Glutamatergic neuron (in vitro differentiated cells): ENCODE measurements at regions not wholly inside any gene's neighbourhood (a gene's known extent, or its start where the extent isn't known, plus 50 kb on each side); places are given as distances from the start of the nearest gene placed in this dataset.

ENCODE experiments used
- DNase-seq: peaks from one replicate; pipeline ENCODE4 v3.0.0; 2022
- H3K27ac Mint-ChIP-seq: one replicate; pipeline ENCODE4 v1.8.0; 2020; ENCODE audit warnings: mild to moderate bottlenecking, mixed read lengths, inconsistent platforms; ENCODE audit not compliant: unreplicated experiment
- H3K27me3 Mint-ChIP-seq: one replicate; pipeline ENCODE4 v1.8.0; 2020; ENCODE audit warnings: mild to moderate bottlenecking, moderate library complexity, mixed read lengths, inconsistent platforms; ENCODE audit not compliant: unreplicated experiment
- H3K36me3 Mint-ChIP-seq: one replicate; pipeline ENCODE4 v1.8.0; 2020; ENCODE audit warnings: mild to moderate bottlenecking, mixed read lengths, inconsistent platforms; ENCODE audit not compliant: unreplicated experiment
- H3K4me1 Mint-ChIP-seq: one replicate; pipeline ENCODE4 v1.8.0; 2020; ENCODE audit warnings: mild to moderate bottlenecking, low read depth, mixed read lengths, inconsistent platforms; ENCODE audit not compliant: unreplicated experiment
- H3K4me3 Mint-ChIP-seq: one replicate; pipeline ENCODE4 v1.8.0; 2020; ENCODE audit warnings: mild to moderate bottlenecking, mixed read lengths, inconsistent platforms; ENCODE audit not compliant: unreplicated experiment
- H3K9me3 Mint-ChIP-seq: one replicate; pipeline ENCODE4 v1.8.0; 2020; ENCODE audit warnings: mild to moderate bottlenecking, moderate library complexity, mixed read lengths, inconsistent platforms; ENCODE audit not compliant: unreplicated experiment
- TF ChIP-seq, protein P1 (sequence below): fragments of 200-600 bp; sonication (generic); IDR thresholded peaks from one replicate; pipeline ENCODE4 v1.5.0; 2021; ENCODE audit not compliant: partially characterized antibody, unreplicated experiment

DNA sequence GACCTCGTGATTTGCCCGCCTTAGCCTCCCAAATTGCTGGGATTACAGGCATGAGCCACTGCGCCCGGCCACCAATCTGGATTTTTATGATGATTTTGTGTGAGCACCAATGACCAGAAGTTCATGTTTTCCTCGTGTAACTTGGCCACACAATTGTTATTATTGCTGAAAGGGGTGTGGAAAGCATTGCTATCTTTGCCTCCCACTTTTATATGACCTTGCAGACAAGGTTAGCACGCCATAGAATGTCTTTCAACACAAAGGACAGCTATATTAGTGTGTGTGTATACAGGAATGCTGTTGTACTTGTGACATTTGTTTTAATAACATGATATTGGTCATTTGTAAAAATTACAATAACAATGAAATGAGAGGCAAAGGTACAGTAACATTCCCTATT, 155.0 kb upstream of the ERCC6L2 start:
- TF ChIP-seq, protein P1, sequence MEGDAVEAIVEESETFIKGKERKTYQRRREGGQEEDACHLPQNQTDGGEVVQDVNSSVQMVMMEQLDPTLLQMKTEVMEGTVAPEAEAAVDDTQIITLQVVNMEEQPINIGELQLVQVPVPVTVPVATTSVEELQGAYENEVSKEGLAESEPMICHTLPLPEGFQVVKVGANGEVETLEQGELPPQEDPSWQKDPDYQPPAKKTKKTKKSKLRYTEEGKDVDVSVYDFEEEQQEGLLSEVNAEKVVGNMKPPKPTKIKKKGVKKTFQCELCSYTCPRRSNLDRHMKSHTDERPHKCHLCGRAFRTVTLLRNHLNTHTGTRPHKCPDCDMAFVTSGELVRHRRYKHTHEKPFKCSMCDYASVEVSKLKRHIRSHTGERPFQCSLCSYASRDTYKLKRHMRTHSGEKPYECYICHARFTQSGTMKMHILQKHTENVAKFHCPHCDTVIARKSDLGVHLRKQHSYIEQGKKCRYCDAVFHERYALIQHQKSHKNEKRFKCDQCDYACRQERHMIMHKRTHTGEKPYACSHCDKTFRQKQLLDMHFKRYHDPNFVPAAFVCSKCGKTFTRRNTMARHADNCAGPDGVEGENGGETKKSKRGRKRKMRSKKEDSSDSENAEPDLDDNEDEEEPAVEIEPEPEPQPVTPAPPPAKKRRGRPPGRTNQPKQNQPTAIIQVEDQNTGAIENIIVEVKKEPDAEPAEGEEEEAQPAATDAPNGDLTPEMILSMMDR = no peak
- Mint-ChIP-seq H3K27ac (no peak overlapping the region), H3K4me1 (no peaks in the 10 kb centered on the region), H3K27me3 (no peaks in the 10 kb centered on the region), H3K36me3 (peaks cover 6% of the 10 kb centered on the region), H3K4me3 (no peak overlapping the region), H3K9me3 (no peaks in the 10 kb centered on the region)
- DNase-seq = no peak

DNA sequence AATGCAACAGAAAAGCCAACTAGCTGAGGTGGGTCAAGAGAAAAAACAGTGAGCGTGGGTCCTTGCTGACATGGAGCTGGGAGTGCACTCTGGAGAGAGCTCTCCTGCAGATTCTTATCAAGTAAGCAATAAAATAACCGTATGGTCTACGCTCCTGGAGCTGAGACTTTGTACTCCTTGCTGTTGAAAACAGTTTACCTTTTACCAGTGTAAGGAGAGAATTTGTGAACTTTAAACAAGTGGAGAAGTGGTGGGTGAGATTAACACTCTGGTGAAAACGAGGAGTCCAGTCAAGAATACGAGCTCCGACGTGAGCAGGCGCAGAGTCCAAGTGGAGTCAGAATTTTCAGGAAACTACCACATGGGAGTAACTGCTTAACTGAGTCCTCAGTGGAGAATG, 156.1 kb upstream of the ERCC6L2 start:
- Mint-ChIP-seq H3K27me3 (no peaks in the 10 kb centered on the region), H3K36me3 (peaks cover 9% of the 10 kb centered on the region), H3K4me3 (no peak overlapping the region), H3K4me1 (no peaks in the 10 kb centered on the region), H3K9me3 (no peaks in the 10 kb centered on the region), H3K27ac (no peak overlapping the region)
- TF ChIP-seq, protein P1 = no peak
- DNase-seq = no peak

DNA sequence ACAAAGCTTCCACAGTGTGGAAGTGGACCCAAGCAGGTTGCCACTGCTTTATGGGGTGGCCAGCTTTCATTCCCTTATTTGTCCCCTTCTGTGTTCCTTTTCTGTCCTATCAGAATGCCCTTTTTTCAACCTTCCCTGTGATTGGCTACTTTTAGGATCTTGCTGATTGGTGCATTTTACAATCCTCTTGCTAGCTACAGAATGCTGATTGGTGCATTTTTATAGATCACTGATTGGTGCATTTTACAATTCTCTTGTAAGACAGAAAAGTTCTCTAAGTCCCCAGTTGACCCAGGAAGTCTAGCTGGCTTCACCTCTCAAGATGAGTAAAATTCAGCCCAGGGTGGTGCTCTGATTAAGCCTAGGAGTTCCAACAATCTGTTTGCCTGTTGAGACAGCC, 157.2 kb upstream of the ERCC6L2 start:
- H3K27ac Mint-ChIP-seq = no peak overlapping the region
- no peak overlapping the region for H3K4me3 Mint-ChIP-seq
- no peaks in the 10 kb centered on the region for H3K9me3 Mint-ChIP-seq
- H3K36me3 Mint-ChIP-seq = peaks cover 9% of the 10 kb centered on the region
- no peaks in the 10 kb centered on the region for H3K4me1 Mint-ChIP-seq
- H3K27me3 Mint-ChIP-seq = no peaks in the 10 kb centered on the region
- DNase-seq = no peak
- TF ChIP-seq, protein P1 = no peak

DNA sequence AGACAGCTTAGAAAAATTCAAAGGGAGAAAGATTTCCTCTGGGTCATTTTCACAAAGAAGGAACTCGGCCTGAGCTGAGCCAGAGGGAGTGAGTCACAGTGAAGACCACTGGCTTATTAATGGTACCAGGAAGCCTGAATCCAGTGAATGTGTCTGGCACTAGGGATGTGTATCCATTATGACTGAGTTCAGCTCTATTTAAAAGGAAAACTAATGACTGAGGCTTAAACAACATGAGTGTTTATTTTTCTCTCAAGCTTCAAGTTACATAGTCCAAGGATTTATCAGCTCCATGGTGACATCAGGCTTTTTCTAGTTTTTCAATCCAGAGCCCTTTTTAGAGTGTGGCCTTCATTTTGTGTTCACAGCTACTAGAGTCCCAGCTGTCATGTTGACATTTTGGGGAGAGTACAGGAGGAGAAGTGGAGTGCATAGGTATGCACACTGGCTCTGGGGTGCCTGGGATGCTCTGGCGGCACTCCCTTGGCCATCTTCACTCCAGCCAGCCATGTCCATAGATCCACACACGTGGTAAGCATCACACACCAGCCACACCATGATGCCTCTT, 159.5 kb upstream of the ERCC6L2 start:
- Mint-ChIP-seq H3K9me3 (peaks cover 2% of the 10 kb centered on the region), H3K4me1 (no peaks in the 10 kb centered on the region), H3K36me3 (peaks cover 4% of the 10 kb centered on the region), H3K27me3 (peaks cover under 1% of the 10 kb centered on the region), H3K27ac (no peak overlapping the region), H3K4me3 (no peak overlapping the region)
- DNase-seq = no peak
- TF ChIP-seq, protein P1 = no peak

DNA sequence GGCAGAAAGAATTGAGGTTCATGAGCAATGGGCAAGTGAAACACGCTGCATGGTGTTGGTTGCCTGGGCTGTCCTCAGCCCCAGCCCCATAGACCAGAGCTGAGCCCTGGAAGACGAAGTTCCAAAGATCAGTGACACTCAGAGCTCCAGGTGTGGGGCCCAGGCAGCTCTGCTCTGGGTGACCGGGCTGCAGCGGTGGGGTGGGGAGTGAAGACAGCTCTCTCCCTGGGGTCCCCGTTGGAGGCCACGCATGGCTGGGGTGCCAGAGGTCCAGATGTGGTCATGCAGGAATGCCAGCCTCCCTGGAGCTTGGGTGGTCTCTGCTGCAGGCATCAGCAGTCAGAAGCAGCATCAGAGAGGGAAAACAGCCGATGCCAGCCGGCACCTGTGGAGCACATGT, 165.0 kb upstream of the ERCC6L2 start:
- Mint-ChIP-seq H3K4me3 (no peak overlapping the region), H3K9me3 (peaks cover 2% of the 10 kb centered on the region), H3K27ac (no peak overlapping the region), H3K27me3 (peaks cover 4% of the 10 kb centered on the region), H3K36me3 (peaks cover 3% of the 10 kb centered on the region), H3K4me1 (peaks cover 7% of the 10 kb centered on the region)
- TF ChIP-seq, protein P1 = no peak
- DNase-seq = no peak
